H1 (cell line): ENCODE measurements at regions not wholly inside any gene's neighbourhood (a gene's known extent, or its start where the extent isn't known, plus 50 kb on each side); places are given as distances from the start of the nearest gene placed in this dataset.

Experiments
- CTCF ChIA-PET: fragments of 300-600 bp; sonication (Branson Sonifier 250); formaldehyde crosslinking; loops from one replicate; lab custom pipeline; 2021; ENCODE audit not compliant: partially characterized antibody; lab: Charles Lee
- POLR2A ChIA-PET: fragments of 300-600 bp; sonication (Branson Sonifier 250); formaldehyde crosslinking; loops from one replicate; lab custom pipeline; 2021; ENCODE audit warnings: inconsistent platforms; ENCODE audit not compliant: partially characterized antibody; lab: Charles Lee
- DNase-seq, 2 experiments: peaks; one replicate each; pipeline versions ENCODE4 v3.0.0 to v3.0.0-alpha.2; 2010 to 2022; ENCODE audit warnings: low spot score in 2 of 2, low read depth in 1 of 2, mixed read lengths in 1 of 2
- FAIRE-seq: peaks from 2 replicates; lab custom pipeline; 2011; peaks lifted over from hg19 to GRCh38; lab: Jason Lieb, UNC
- H2AFZ ChIP-seq: 2 replicates; pipeline ENCODE4 v1.8.1; 2012; ENCODE audit warnings: low read length, inconsistent platforms
- H2AK5ac ChIP-seq: 2 replicates; pipeline ENCODE4 v1.6.1; 2013; ENCODE audit warnings: low read depth, low read length
- H2BK120ac ChIP-seq: replicated peaks from 2 replicates; pipeline ENCODE3; 2013; ENCODE audit warnings: low read depth, low read length, inconsistent platforms
- H2BK12ac ChIP-seq: 2 replicates; pipeline ENCODE4 v1.6.1; 2013; ENCODE audit warnings: low read depth, low read length
- H2BK15ac ChIP-seq: 2 replicates; pipeline ENCODE4 v1.6.1; 2013; ENCODE audit warnings: low read length
- H2BK20ac ChIP-seq: 2 replicates; pipeline ENCODE4 v1.6.1; 2013; ENCODE audit warnings: low read length
- H2BK5ac ChIP-seq: 2 replicates; pipeline ENCODE4 v1.6.1; 2013; ENCODE audit warnings: low read depth, low read length
- H3K14ac ChIP-seq: 2 replicates; pipeline ENCODE4 v1.6.1; 2013; ENCODE audit warnings: inconsistent platforms; ENCODE audit not compliant: insufficient read length
- H3K18ac ChIP-seq: 2 replicates; pipeline ENCODE4 v1.6.1; 2013; ENCODE audit warnings: low read length; ENCODE audit errors: extremely low read depth
- H3K23ac ChIP-seq: 2 replicates; pipeline ENCODE4 v1.6.1; 2013; ENCODE audit warnings: inconsistent platforms; ENCODE audit not compliant: insufficient read length
- H3K23me2 ChIP-seq: 2 replicates; pipeline ENCODE4 v1.6.1; 2013; ENCODE audit warnings: low read depth, low read length
- H3K27ac ChIP-seq: 2 replicates; pipeline ENCODE4 v1.6.1; 2011; ENCODE audit warnings: low read depth, low read length, inconsistent platforms
- H3K27me3 ChIP-seq, 4 experiments: replicated peaks in 1 of 4; 1 replicate in 1 of 4; 2 replicates in 3 of 4; pipeline versions ENCODE4 v1.6.1 to v1.8.1; 2011 to 2013; ENCODE audit warnings: low read length in 3 of 4, mild to moderate bottlenecking in 3 of 4, inconsistent platforms in 2 of 4, mixed read lengths in 2 of 4, moderate library complexity in 1 of 4; ENCODE audit not compliant: control insufficient read depth in 3 of 4, insufficient read depth in 3 of 4; ENCODE audit errors: extremely low read depth in 1 of 4
- H3K36me3 ChIP-seq, 4 experiments: 2 replicates each; pipeline versions ENCODE4 v1.6.1 to v1.8.1; 2011 to 2013; ENCODE audit warnings: mild to moderate bottlenecking in 4 of 4, low read length in 3 of 4, moderate library complexity in 2 of 4, control low read depth in 1 of 4, inconsistent platforms in 1 of 4; ENCODE audit not compliant: insufficient read depth in 4 of 4, control insufficient read depth in 2 of 4
- H3K4ac ChIP-seq: replicated peaks from 2 replicates; pipeline ENCODE3; 2013; ENCODE audit warnings: low read length, low read depth, mixed read lengths, inconsistent platforms; ENCODE audit not compliant: insufficient read length
- H3K4me1 ChIP-seq, 4 experiments: replicated peaks in 1 of 4; 1 replicate in 1 of 4; 2 replicates in 3 of 4; pipeline versions ENCODE4 v1.6.1 to v1.8.1; 2011 to 2013; ENCODE audit warnings: low read length in 3 of 4, inconsistent platforms in 2 of 4, mixed read lengths in 1 of 4; ENCODE audit not compliant: insufficient read depth in 4 of 4, control insufficient read depth in 3 of 4
- H3K4me2 ChIP-seq, 2 experiments: 2 replicates each; pipeline versions ENCODE4 v1.6.1 to v1.8.1; 2011 to 2013; ENCODE audit warnings: low read depth in 2 of 2, low read length in 2 of 2, control low read depth in 1 of 2, inconsistent platforms in 1 of 2, mild to moderate bottlenecking in 1 of 2; ENCODE audit not compliant: insufficient read depth in 1 of 2
- H3K4me3 ChIP-seq, 4 experiments: fragments of 200-600, 300-600 bp in 1 of 4; sonication (generic), shearing (Covaris generic), sonication (Bioruptor Twin) in 1 of 4; 2 replicates each; pipeline versions ENCODE4 v1.5.1 to v1.8.1; 2011 to 2016; ENCODE audit warnings: low read length in 4 of 4, low read depth in 3 of 4, control low read depth in 2 of 4, inconsistent platforms in 2 of 4, mild to moderate bottlenecking in 2 of 4, mixed read lengths in 1 of 4, moderate library complexity in 1 of 4; ENCODE audit not compliant: insufficient read depth in 2 of 4; ENCODE audit errors: extremely low read depth in 1 of 4
- H3K56ac ChIP-seq: replicated peaks from 2 replicates; pipeline ENCODE3; 2013; ENCODE audit warnings: low read depth, mild to moderate bottlenecking, mixed read lengths, low read length, inconsistent platforms; ENCODE audit not compliant: insufficient read length
- H3K79me1 ChIP-seq: 2 replicates; pipeline ENCODE4 v1.6.1; 2013; ENCODE audit warnings: low read depth, low read length, control low read depth
- H3K79me2 ChIP-seq, 2 experiments: 2 replicates each; pipeline versions ENCODE4 v1.6.1 to v1.8.1; 2012 to 2013; ENCODE audit warnings: low read length in 2 of 2, mild to moderate bottlenecking in 2 of 2, inconsistent platforms in 1 of 2; ENCODE audit not compliant: insufficient read depth in 2 of 2, control insufficient read depth in 1 of 2
- H3K9ac ChIP-seq, 4 experiments: replicated peaks in 1 of 4; 1 replicate in 1 of 4; 2 replicates in 3 of 4; pipeline versions ENCODE4 v1.6.1 to v1.8.1; 2011 to 2013; ENCODE audit warnings: low read depth in 3 of 4, low read length in 3 of 4, control low read depth in 2 of 4, mild to moderate bottlenecking in 2 of 4, moderate library complexity in 2 of 4, inconsistent platforms in 1 of 4; ENCODE audit errors: extremely low read depth in 1 of 4
- H3K9me3 ChIP-seq, 2 experiments: 2 replicates each; pipeline versions ENCODE4 v1.6.1 to v1.8.1; 2012 to 2013; ENCODE audit warnings: mild to moderate bottlenecking in 2 of 2, moderate library complexity in 2 of 2, control low read depth in 1 of 2, inconsistent platforms in 1 of 2, low read depth in 1 of 2, low read length in 1 of 2, mixed read lengths in 1 of 2; ENCODE audit not compliant: insufficient read depth in 2 of 2
- H4K20me1 ChIP-seq, 2 experiments: replicated peaks in 1 of 2; 2 replicates each; pipeline versions ENCODE3 to v1.8.1; 2011 to 2013; ENCODE audit warnings: inconsistent platforms in 2 of 2, low read length in 2 of 2, mild to moderate bottlenecking in 1 of 2; ENCODE audit not compliant: insufficient read depth in 2 of 2, control insufficient read depth in 1 of 2
- H4K5ac ChIP-seq: 2 replicates; pipeline ENCODE4 v1.6.1; 2013; ENCODE audit warnings: low read length, low read depth, mixed read lengths, inconsistent platforms; ENCODE audit not compliant: insufficient read length
- H4K8ac ChIP-seq: 2 replicates; pipeline ENCODE4 v1.8.0; 2013; ENCODE audit warnings: mild to moderate bottlenecking, moderate library complexity, low read length, inconsistent platforms; ENCODE audit not compliant: insufficient read depth; ENCODE audit errors: extremely low read depth
- H4K91ac ChIP-seq: replicated peaks from 2 replicates; pipeline ENCODE3; 2013; ENCODE audit warnings: low read length, mixed read lengths, inconsistent platforms; ENCODE audit not compliant: insufficient read length
- POU5F1 ChIP-seq: IDR thresholded peaks from 2 replicates; pipeline ENCODE4 v1.6.1; 2011; ENCODE audit warnings: low read depth, mild to moderate bottlenecking, low read length, moderate library complexity
- RAD21 ChIP-seq, 2 experiments: IDR thresholded peaks in 1 of 2; conservative IDR thresholded peaks in 1 of 2; 2 replicates each; pipeline ENCODE4 v1.6.1; 2011; ENCODE audit warnings: low read depth in 2 of 2, low read length in 2 of 2, improper control_type of control experiment in 1 of 2, inconsistent platforms in 1 of 2, mild to moderate bottlenecking in 1 of 2, moderate library complexity in 1 of 2
- RNF2 ChIP-seq: fragments of 200-900, 300-1000 bp; sonication (generic); IDR thresholded peaks from 2 replicates; pipeline ENCODE4 v1.7.1; 2016; ENCODE audit warnings: borderline replicate concordance, low read depth, mild to moderate bottlenecking, antibody characterized with exemption, low read length; ENCODE audit not compliant: poor library complexity, severe bottlenecking; ENCODE audit errors: missing control alignments
- WGBS, 2 experiments: shearing (Covaris generic) in 1 of 2; methylation state at CpG; one replicate each; pipeline versions ENCODE4 v1.1.6 to v1.1.7; 2013 to 2015; ENCODE audit warnings: low lambda C conversion rate in 2 of 2, mixed read lengths in 2 of 2, inconsistent platforms in 1 of 2, low coverage in 1 of 2, missing lambda C conversion rate in 1 of 2; ENCODE audit not compliant: insufficient replicate concordance in 2 of 2, insufficient coverage in 1 of 2, insufficient read length in 1 of 2; ENCODE audit errors: extremely low coverage in 1 of 2, missing lambda C conversion rate in 1 of 2; 5-methylcytosine and 5-hydroxymethylcytosine counted together
- TF ChIP-seq, protein P1 (sequence below), 3 experiments: IDR thresholded peaks; 1 replicate in 2 of 3; 2 replicates in 1 of 3; pipeline versions ENCODE4 v1.5.1 to v1.6.1; 2011; ENCODE audit warnings: low read length in 3 of 3, mild to moderate bottlenecking in 3 of 3, inconsistent platforms in 2 of 3, low read depth in 1 of 3, moderate library complexity in 1 of 3; ENCODE audit not compliant: insufficient read depth in 1 of 3; ENCODE audit errors: control extremely low read depth in 1 of 3

DNA sequence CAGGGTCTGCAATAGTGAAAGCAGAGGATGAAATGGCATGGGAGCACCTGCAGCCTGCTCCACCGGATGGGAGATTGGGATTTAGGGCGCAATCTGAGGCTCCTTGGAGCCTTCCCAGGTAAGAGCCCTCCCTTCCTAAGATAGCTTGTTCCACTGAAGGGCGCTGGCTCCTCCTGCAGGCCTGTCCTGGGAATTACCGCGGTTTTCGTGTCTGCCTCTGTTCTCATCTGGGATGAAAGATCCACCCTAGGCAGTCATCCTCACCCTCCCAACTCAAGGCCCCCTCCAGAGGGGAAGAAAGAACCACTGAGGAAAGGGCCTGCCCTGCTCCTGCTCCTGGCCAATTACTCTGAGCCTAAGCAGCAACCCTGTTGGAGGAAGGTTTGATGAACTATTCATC lies 547.5 kb downstream of the SMARCA1 start:
- DNase-seq (peak; percentile 31 to 83), FAIRE-seq (peak; percentile 99)

More for the DNA sequence above, 547.5 kb downstream of the SMARCA1 start:
- CTCF ChIA-PET, result interaction anchor here (0.6 to 3.7 kb wide), 11 partner anchors 9 to 870 kb away, joined by 3 to 24 read pairs (median 4); no protein-coding TSS in a partner anchor
- Histone ChIP-seq H3K9ac (no peak overlapping the region), H3K79me1 (no peaks in the 10 kb centered on the region), H3K4me1 (peaks cover 0 to 3% (median 1%) of the 10 kb centered on the region in 4 experiments; a peak in 2 of 7 replicates), H3K79me2 (no peaks in the 10 kb centered on the region), H4K8ac (no peak overlapping the region), H4K5ac (no peak overlapping the region), H3K9me3 (no peaks in the 10 kb centered on the region), H3K14ac (no peak overlapping the region), H4K20me1 (no peaks in the 10 kb centered on the region), H4K91ac (no peak overlapping the region), H2BK20ac (no peak overlapping the region), H3K4me2 (no peak overlapping the region), H2AFZ (peak overlapping the region; percentile 44; the same call in 1 of the 2 replicates), H3K27ac (no peak overlapping the region), H2BK120ac (no peak overlapping the region), H3K18ac (no peak overlapping the region), H3K36me3 (no peaks in the 10 kb centered on the region), H3K23ac (no peak overlapping the region), H3K4ac (no peak overlapping the region), H2AK5ac (no peak overlapping the region), H3K4me3 (no peak overlapping the region), H3K23me2 (no peaks in the 10 kb centered on the region), H2BK5ac (no peak overlapping the region), H3K56ac (no peak overlapping the region), H3K27me3 (no peaks in the 10 kb centered on the region), H2BK12ac (no peak overlapping the region), H2BK15ac (no peak overlapping the region)
- WGBS, 2 experiments, result 46% methylated on average over 2 of the region's 6 CpGs; no CpG with 5 or more reads in 1 of the 2 experiments
- POLR2A ChIA-PET, result no interaction called here
- TF ChIP-seq POU5F1, result no peak
- no peak for TF ChIP-seq RNF2
- TF ChIP-seq RAD21 (IDR thresholded peaks at IDR 0.05 in 1 of 2, conservative IDR thresholded peaks at IDR 0.05 in 1 of 2; ENCODE audit: low read depth in 2 of 2, low read length in 2 of 2), result peak; percentile 86 to 89
- TF ChIP-seq, protein P1, sequence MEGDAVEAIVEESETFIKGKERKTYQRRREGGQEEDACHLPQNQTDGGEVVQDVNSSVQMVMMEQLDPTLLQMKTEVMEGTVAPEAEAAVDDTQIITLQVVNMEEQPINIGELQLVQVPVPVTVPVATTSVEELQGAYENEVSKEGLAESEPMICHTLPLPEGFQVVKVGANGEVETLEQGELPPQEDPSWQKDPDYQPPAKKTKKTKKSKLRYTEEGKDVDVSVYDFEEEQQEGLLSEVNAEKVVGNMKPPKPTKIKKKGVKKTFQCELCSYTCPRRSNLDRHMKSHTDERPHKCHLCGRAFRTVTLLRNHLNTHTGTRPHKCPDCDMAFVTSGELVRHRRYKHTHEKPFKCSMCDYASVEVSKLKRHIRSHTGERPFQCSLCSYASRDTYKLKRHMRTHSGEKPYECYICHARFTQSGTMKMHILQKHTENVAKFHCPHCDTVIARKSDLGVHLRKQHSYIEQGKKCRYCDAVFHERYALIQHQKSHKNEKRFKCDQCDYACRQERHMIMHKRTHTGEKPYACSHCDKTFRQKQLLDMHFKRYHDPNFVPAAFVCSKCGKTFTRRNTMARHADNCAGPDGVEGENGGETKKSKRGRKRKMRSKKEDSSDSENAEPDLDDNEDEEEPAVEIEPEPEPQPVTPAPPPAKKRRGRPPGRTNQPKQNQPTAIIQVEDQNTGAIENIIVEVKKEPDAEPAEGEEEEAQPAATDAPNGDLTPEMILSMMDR (IDR thresholded peaks at IDR 0.05; ENCODE audit: control extremely low read depth in 1 of 3, insufficient read depth in 1 of 3, low read depth in 1 of 3, low read length in 3 of 3), result peak; percentile 67 to 83 (median 71)
